Astrocyte of the spinal cord (primary cell): ENCODE measurements at regions not wholly inside any gene's neighbourhood (a gene's known extent, or its start where the extent isn't known, plus 50 kb on each side); places are given as distances from the start of the nearest gene placed in this dataset.

Experiments used
- DNase-seq: peaks from one replicate; pipeline ENCODE4 v3.0.0; 2011; ENCODE audit warnings: low read depth, low spot score
- H3K4me3 ChIP-seq: 2 replicates; pipeline ENCODE4 v1.5.1; 2011; ENCODE audit warnings: low read depth, mild to moderate bottlenecking, low read length, moderate library complexity
- CTCF ChIP-seq: IDR thresholded peaks from 2 replicates; pipeline ENCODE4 v1.5.1; 2012; ENCODE audit warnings: low read depth, mild to moderate bottlenecking, low read length, inconsistent platforms
- in situ Hi-C: cut with HindIII; loops from 2 replicates; pipeline ENCODE4 v1.10.0; 2017; ENCODE audit warnings: low sequenced_read_pairs

DNA sequence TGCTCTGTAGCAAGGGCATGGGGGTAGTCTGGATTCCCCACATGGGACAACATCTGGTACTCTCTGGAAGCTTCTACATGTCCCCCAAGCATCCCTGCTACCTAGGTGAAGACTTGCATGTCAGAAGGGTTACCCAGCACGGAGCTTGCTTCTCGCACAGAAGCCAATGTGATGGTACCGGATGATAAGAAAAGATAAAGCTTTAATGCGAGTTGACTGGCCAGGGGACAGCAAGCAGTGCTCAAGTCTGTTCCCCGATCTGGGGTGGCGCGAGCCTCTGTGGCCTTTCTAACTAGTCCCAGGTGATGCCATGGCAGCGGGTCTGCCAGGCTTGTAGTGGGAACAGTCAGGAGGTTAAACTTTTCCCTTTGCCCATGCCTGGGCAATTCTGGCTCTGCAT, 70.0 kb upstream of the TIAM2 start:
- in situ Hi-C loops: no loop called here
- no peak for DNase-seq

DNA sequence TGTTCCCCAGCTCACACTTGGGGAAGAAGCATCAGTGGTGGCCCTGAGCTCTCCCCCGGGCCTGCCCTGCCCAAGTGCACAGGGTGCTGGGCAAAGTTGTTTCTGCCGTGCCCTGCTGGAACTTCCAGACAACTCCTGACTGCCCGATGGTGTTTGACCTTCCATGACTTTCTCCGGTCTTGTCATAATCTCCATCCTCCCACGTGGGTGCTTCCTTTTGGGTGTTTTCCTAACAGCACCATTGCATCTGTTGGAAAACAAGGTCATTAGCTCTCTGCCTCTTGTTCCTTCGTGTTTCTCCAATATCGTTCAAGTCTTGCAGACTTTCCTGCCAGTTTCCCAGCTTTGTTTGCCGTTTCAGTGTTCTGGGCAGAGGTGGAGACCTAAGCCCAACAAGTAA, 68.7 kb upstream of the TIAM2 start:
- in situ Hi-C loops: no loop called here
- H3K4me3 ChIP-seq: no peak overlapping the region
- DNase-seq: no peak
- no peak for TF ChIP-seq CTCF

More for the DNA sequence above, 70.0 kb upstream of the TIAM2 start:
- no peak overlapping the region for H3K4me3 ChIP-seq
- TF ChIP-seq CTCF: no peak

DNA sequence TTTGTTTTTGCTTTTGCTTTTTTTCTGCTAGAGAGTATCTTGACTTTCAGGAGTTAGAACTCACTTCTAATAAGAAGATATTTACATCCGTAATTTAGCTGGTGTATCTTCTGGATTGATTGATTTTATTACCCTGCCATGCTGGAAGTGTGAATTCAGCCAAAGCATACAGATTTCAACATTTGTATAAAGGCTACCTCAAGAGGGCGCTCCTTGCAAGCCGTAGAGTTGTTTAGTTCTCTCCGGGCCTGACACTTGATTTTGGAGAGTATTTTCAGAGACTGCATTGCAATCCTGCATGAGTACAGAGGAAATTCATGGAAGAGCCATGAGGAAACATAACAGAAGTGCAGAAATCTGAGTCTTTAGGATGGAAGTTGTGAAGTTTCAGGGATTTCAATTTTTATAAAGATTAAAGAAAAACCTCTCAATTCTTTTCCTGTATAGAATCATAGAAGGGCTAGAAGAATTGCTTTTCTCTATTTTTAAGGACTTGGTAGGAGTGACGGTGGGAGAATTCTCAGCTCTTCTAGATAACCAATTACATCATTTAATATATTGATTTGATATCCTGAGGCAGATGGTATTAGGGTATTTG, 66.7 kb upstream of the TIAM2 start:
- peak; percentile 64 for TF ChIP-seq CTCF
- peak; percentile 74 for DNase-seq
- in situ Hi-C loops: no loop called here
- no peak overlapping the region for H3K4me3 ChIP-seq

DNA sequence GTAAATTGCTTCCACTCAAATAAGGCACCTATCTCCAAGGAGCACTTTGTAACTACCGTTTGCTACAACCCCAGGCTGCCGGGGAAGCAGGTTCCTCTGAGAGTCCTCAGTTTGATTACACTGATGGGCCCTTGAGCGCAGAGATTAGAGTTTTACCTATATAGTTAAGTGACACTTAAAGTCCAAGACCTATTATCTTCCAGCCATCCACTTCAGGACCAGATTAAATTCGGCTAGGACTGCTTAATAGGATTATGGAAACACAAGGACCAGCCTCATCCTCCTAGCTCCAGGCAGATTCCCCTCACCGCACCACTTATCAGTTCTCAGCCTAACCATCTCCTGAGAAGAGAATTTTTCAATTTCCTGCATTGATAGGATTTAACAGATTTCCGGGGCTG, 64.7 kb upstream of the TIAM2 start:
- no peak for TF ChIP-seq CTCF
- in situ Hi-C loops: loop anchor here (10.0 kb wide), 1 partner anchor 244 kb away; no protein-coding TSS in a partner anchor
- H3K4me3 ChIP-seq: no peak overlapping the region
- no peak for DNase-seq

DNA sequence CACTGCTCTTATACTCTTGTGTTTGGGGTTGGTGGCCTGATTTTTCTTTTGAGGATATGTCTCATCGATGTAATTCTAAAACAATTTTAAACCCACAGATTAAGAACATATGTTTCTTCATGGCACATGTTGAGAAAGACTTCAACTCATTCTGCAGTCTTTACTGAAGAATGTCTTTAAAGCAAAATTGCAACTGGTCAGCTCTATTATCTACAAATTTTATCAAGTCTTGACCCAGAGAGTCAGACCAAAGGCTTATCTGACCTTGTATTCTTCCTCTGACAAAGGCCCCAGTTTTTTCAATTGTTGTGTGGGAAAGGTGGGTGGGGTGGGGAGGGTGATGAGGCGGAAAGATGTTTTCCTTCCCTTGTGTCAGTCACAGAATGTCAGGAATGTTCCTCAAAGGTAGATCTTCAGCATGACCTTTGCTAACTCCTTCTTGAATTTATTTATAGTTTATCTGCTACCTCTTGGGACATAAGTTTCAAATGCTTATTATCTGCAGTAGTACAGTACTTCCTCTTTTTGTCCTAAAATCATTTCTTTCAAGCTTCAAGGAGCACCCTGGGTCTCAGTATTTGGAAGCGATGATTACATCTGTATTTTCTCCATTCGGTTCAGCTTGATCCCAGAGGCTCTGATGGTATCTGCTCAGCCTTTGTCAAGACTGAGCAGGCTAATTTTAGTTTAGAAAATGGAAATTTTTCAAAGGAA, 63.2 kb upstream of the TIAM2 start:
- DNase-seq: peak; percentile 35
- H3K4me3 ChIP-seq: no peak overlapping the region
- TF ChIP-seq CTCF: no peak
- in situ Hi-C loops: loop anchor here (10.0 kb wide), 1 partner anchor 243 kb away; no protein-coding TSS in a partner anchor

- H3K4me3 ChIP-seq: no peak overlapping the region
- TF ChIP-seq CTCF: no peak
- DNase-seq: peak; percentile 75
- in situ Hi-C loops: loop anchor here (10.0 kb wide), 1 partner anchor 242 kb away; no protein-coding TSS in a partner anchor
These were observed 62.5 kb upstream of the TIAM2 start for GRCh38 chr6:154932515-154933027.
